Upper lobe of left lung (tissue), 6 donors: ENCODE measurements at regions not wholly inside any gene's neighbourhood (a gene's known extent, or its start where the extent isn't known, plus 50 kb on each side); places are given as distances from the start of the nearest gene placed in this dataset.
"Not testable (repeated sequence)": the region's sequence is repeated elsewhere in the genome, so short reads cannot be mapped to it uniquely, and the experiment has no call there.

Experiments
- ATAC-seq, 2 donors: fragments of 200-7000 bp; cut with Tn5 transposase; one replicate each; pipeline ENCODE4 v1.9.1; 2022; ENCODE audit warnings: mild to moderate bottlenecking in 2 of 2, moderate library complexity in 2 of 2; ENCODE audit not compliant: low FRiP score in 2 of 2
- DNase-seq, 2 donors: peaks; one replicate each; pipeline ENCODE4 v3.0.0-alpha.2; 2019 to 2020
- H3K27ac ChIP-seq, 4 donors: fragments of 200-600 bp; sonication (generic); one replicate each; pipeline ENCODE4 v1.5.1; 2016 to 2019
- H3K27me3 ChIP-seq, 4 donors: fragments of 200-600 bp; sonication (generic); one replicate each; pipeline ENCODE4 v1.5.1; 2017 to 2019
- H3K36me3 ChIP-seq, 4 donors: fragments of 200-600 bp; sonication (generic); one replicate each; pipeline ENCODE4 v1.5.1; 2016 to 2019
- H3K4me1 ChIP-seq, 4 donors: fragments of 200-600 bp; sonication (generic); one replicate each; pipeline ENCODE4 v1.5.1; 2018 to 2019
- H3K4me3 ChIP-seq, 4 donors: fragments of 200-600 bp; sonication (generic); one replicate each; pipeline ENCODE4 v1.5.1; 2017 to 2019; ENCODE audit warnings: mild to moderate bottlenecking in 2 of 4, moderate library complexity in 1 of 4
- H3K9me3 ChIP-seq, 4 donors: fragments of 200-600 bp; sonication (generic); one replicate each; pipeline ENCODE4 v1.5.1; 2018 to 2019
- CTCF ChIP-seq, 6 experiments: fragments of 450-650 bp in 4 of 6; fragments of 200-600 bp in 2 of 6; sonication (generic) in 2 of 6; IDR thresholded peaks; one replicate each; pipeline ENCODE4 v1.5.1; 2016 to 2019; ENCODE audit warnings: antibody characterized with exemption in 6 of 6
- EP300 ChIP-seq, 4 donors: sonication (generic); formaldehyde crosslinking; IDR thresholded peaks; one replicate each; pipeline ENCODE4 v1.5.1; 2017; ENCODE audit warnings: antibody characterized with exemption in 4 of 4, control low read depth in 2 of 4
- POLR2A ChIP-seq, 4 donors: fragments of 450-650 bp; IDR thresholded peaks; one replicate each; pipeline ENCODE4 v1.5.1; 2016 to 2017; ENCODE audit warnings: antibody characterized with exemption in 4 of 4, mild to moderate bottlenecking in 2 of 4
- POLR2AphosphoS5 ChIP-seq, 2 donors: sonication (generic); formaldehyde crosslinking; IDR thresholded peaks; one replicate each; pipeline ENCODE4 v1.5.1; 2017; ENCODE audit warnings: antibody characterized with exemption in 2 of 2
- WGBS, 2 donors: methylation state at CpG; one replicate each; pipeline ENCODE4 v1.1.5; 2017 to 2018; 5-methylcytosine and 5-hydroxymethylcytosine counted together
- donor health status: DM: no; HTN: no; CAD: no; lungs with moderate emphysema.
- donor health status: DM: no; HTN: yes; CAD: no; lungs with severe emphysema.

- DNase-seq, result peak in 1 of 2 donors; percentile 72
- no peaks in the 10 kb centered on the region for H3K36me3 ChIP-seq
- H3K27me3 ChIP-seq, result no peaks in the 10 kb centered on the region
- H3K4me1 ChIP-seq, result peaks cover 7 to 13% (median 12%) of the 10 kb centered on the region in 4 donors
- ATAC-seq, result peak; percentile 87 to 91
- 22 to 25% methylated on average over 10 of the region's 10 CpGs for WGBS, 2 donors
- H3K9me3 ChIP-seq, result no peaks in the 10 kb centered on the region
- TF ChIP-seq POLR2AphosphoS5 (IDR thresholded peaks at IDR 0.05) (peak; percentile 35 to 51), POLR2A (IDR thresholded peaks at IDR 0.05) (no peak)
- no peak overlapping the region for H3K4me3 ChIP-seq
- H3K27ac ChIP-seq, result peak overlapping the region in 3 of 4 donors; percentile 33 to 56 (median 50)
Observed at GRCh38 chr2:113818382-113818951, 62.0 kb upstream of the SLC35F5 start.

DNA sequence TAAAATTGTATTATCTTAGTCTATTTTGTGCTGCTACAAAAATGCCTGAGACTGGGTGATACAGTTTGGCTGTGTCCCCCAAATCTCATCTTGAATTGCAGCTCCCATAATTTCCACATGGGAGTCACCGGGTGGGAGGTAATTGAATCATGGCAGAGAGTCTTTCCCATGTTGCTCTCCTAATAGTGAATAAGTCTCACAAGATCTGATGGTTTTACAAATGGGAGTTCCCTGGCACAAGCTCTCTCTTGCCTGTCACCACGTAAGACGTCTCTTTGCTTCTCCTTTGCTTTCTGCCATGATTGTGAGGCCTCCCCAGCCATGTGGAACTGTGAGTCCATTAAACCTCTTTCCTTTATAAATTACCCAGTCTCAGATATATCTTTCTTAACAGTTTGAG is 57.0 kb upstream of the SLC35F5 start:
- 93% methylated on average over 3 of the region's 3 CpGs for WGBS, 2 donors
- H3K27me3 ChIP-seq, DNase-seq: not testable (repeated sequence)

DNA sequence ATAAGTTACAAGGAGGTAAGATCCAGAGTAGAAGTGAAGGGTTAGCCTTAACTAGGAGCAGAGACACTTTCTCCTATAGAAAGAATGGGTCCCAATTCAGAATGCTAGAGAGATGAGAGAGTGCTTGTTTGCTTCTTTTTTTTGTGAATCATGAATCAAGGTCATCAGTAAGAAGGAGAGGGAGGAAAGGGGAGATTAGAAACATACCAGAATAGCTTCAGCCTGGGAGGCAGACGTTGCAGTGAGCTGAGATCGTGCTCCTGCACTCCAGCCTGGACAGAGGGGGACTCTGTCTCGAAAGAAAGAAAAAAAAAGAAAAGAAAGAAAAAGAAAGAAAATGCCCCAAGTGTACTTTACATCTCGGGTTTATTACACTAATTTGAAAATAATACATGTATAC is 55.8 kb upstream of the SLC35F5 start:
- H3K4me3 ChIP-seq, result no peak overlapping the region
- WGBS, 2 donors, result 72 to 73% methylated on average over 4 of the region's 4 CpGs
- H3K36me3 ChIP-seq, result no peaks in the 10 kb centered on the region
- DNase-seq (no peak), ATAC-seq (no peak)
- H3K27me3 ChIP-seq, result no peaks in the 10 kb centered on the region
- TF ChIP-seq POLR2A (IDR thresholded peaks at IDR 0.05) (no peak), CTCF (IDR thresholded peaks at IDR 0.05) (no peak), POLR2AphosphoS5 (IDR thresholded peaks at IDR 0.05) (no peak), EP300 (IDR thresholded peaks at IDR 0.05) (no peak)
- H3K9me3 ChIP-seq, result no peaks in the 10 kb centered on the region
- H3K27ac ChIP-seq, result no peak overlapping the region
- H3K4me1 ChIP-seq, result no peaks in the 10 kb centered on the region

More for the DNA sequence above, 57.0 kb upstream of the SLC35F5 start:
- not testable (repeated sequence) for H3K4me3 ChIP-seq, H3K4me1 ChIP-seq, H3K36me3 ChIP-seq, H3K9me3 ChIP-seq, H3K27ac ChIP-seq, ATAC-seq

- TF ChIP-seq CTCF (IDR thresholded peaks at IDR 0.05) (no peak), POLR2AphosphoS5 (IDR thresholded peaks at IDR 0.05) (no peak), POLR2A (IDR thresholded peaks at IDR 0.05) (no peak), EP300 (IDR thresholded peaks at IDR 0.05) (no peak)
- H3K36me3 ChIP-seq, result no peaks in the 10 kb centered on the region
- no peak overlapping the region for H3K4me3 ChIP-seq
- 90 to 94% methylated on average over 5 of the region's 5 CpGs for WGBS, 2 donors
- DNase-seq (no peak), ATAC-seq (no peak)
- H3K9me3 ChIP-seq, result no peaks in the 10 kb centered on the region
- no peak overlapping the region for H3K27ac ChIP-seq
- no peaks in the 10 kb centered on the region for H3K27me3 ChIP-seq
- H3K4me1 ChIP-seq, result no peaks in the 10 kb centered on the region
Observed at GRCh38 chr2:113809076-113809736, 52.8 kb upstream of the SLC35F5 start.

- Histone ChIP-seq H3K27ac (no peak overlapping the region), H3K4me1 (no peaks in the 10 kb centered on the region), H3K4me3 (no peak overlapping the region), H3K36me3 (no peaks in the 10 kb centered on the region), H3K27me3 (no peaks in the 10 kb centered on the region), H3K9me3 (no peaks in the 10 kb centered on the region)
- TF ChIP-seq EP300 (IDR thresholded peaks at IDR 0.05), result no peak
- no peak for TF ChIP-seq POLR2A (IDR thresholded peaks at IDR 0.05)
- TF ChIP-seq CTCF (IDR thresholded peaks at IDR 0.05), result no peak
- TF ChIP-seq POLR2AphosphoS5 (IDR thresholded peaks at IDR 0.05), result no peak
- DNase-seq (peak in 1 of 2 donors; percentile 22), ATAC-seq (peak in 1 of 2 donors; percentile 57)
- 69 to 78% methylated on average over 2 of the region's 2 CpGs for WGBS, 2 donors
Observed at GRCh38 chr2:113807721-113808120, 51.3 kb upstream of the SLC35F5 start.
